ENCODE measurements at regions not wholly inside any gene's neighbourhood (a gene's known extent, or its start where the extent isn't known, plus 50 kb on each side); places are given as distances from the start of the nearest gene placed in this dataset.

DNA sequence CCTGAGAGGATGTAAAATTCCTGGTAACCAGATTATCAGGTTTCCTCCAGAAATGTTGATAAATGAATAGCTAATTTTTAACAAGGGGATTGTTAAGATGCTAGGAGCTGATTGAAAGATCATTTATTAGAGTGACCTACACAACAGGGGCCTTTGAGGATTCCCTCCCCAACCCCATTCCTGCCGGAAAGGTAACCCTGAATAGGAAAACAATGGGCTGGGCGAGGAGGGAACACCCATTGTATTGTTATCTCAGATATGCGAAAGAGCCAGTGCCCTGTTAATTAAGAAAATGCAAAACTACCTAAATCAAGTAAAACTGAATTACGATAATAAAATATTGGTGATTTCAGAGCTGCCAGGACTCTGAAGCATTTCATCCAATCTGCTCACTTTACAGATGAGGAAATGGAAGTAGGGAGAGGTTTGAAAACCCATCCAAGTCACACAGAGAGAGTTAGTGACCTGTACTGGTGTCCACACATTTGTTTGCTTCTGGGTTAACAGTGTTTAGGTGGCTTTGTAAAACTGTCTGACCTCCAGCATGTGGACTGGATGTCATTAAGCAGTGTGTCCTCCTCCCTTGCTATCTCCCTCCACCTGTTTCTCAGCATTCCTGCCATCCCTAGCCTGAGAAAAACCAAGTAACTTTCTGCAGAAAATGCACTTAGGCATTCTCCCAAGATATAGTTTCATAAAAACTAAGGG is 214.8 kb downstream of the TTC6 start:
- no peaks in the 10 kb centered on the region for H4K20me1 ChIP-seq (replicated peaks; ENCODE audit: control insufficient read depth, extremely low read depth, insufficient read depth, low read length)
- FAIRE-seq, result no peak
- H3K9me3 ChIP-seq (replicated peaks; ENCODE audit: control insufficient read depth, insufficient read depth, low read length), result no peaks in the 10 kb centered on the region
- intact Hi-C loops (cut with micrococcal nuclease) (no loop called here), dilution Hi-C loops (cut with MboI; ENCODE audit: extremely low pct_ligation_motif_present, low sequenced_read_pairs) (no loop called here)
- DNase-seq (ENCODE audit: low read depth, low spot score), result no peak
- no peak overlapping the region for H3K9ac ChIP-seq (replicated peaks; ENCODE audit: extremely low read depth, insufficient read depth, low read length)
- H3K4me1 ChIP-seq (ENCODE audit: control insufficient read depth, extremely low read depth, insufficient read depth, low read length), result no peaks in the 10 kb centered on the region
- TF ChIP-seq MYC (IDR thresholded peaks at IDR 0.05; ENCODE audit: low read depth, low read length) (no peak), POLR2A (IDR thresholded peaks at IDR 0.05; ENCODE audit: low read depth, low read length) (no peak), GATA2 (IDR thresholded peaks at IDR 0.05; ENCODE audit: insufficient read depth, insufficient read length, low read depth, low read length) (no peak), JUN (IDR thresholded peaks at IDR 0.05; ENCODE audit: borderline replicate concordance, insufficient read depth, insufficient read length, low read depth) (no peak), EZH2 (IDR thresholded peaks at IDR 0.05; ENCODE audit: borderline replicate concordance, low read depth, low read length, severe bottlenecking) (no peak), POLR2AphosphoS5 (IDR thresholded peaks at IDR 0.05; ENCODE audit: insufficient read depth, low read depth, low read length) (no peak), CTCF (IDR thresholded peaks at IDR 0.05; ENCODE audit: extremely low read depth in 1 of 2, insufficient read depth in 1 of 2, low read depth in 1 of 2, low read length in 2 of 2) (no peak), FOS (IDR thresholded peaks at IDR 0.05; ENCODE audit: borderline replicate concordance, insufficient read depth, low read length) (no peak)
- no peaks in the 10 kb centered on the region for H3K79me2 ChIP-seq (ENCODE audit: control insufficient read depth, insufficient read depth, low read length)
- H3K4me3 ChIP-seq (replicated peaks in 1 of 3; ENCODE audit: insufficient read depth in 1 of 3, low read depth in 1 of 3, low read length in 3 of 3), result no peak overlapping the region
- no TSS peak for BruUV-seq (replicated peaks)
- CTCF ChIA-PET, result no interaction called here
- H3K27me3 ChIP-seq (ENCODE audit: control insufficient read depth in 2 of 2, insufficient read depth in 2 of 2, low read length in 2 of 2), result no peaks in the 10 kb centered on the region
- H3K27ac ChIP-seq (ENCODE audit: insufficient read depth, low read depth, low read length), result no peak overlapping the region
- H3K9me1 ChIP-seq (replicated peaks; ENCODE audit: control insufficient read depth, extremely low read depth, insufficient read depth, low read length), result no peaks in the 10 kb centered on the region
- H3K4me2 ChIP-seq (ENCODE audit: insufficient read depth, low read length), result no peak overlapping the region
- POLR2A ChIA-PET, result no interaction called here
- H2AFZ ChIP-seq (ENCODE audit: low read depth, low read length), result no peak overlapping the region
- H3K36me3 ChIP-seq (ENCODE audit: control insufficient read depth in 2 of 2, extremely low read depth in 1 of 2, insufficient read depth in 2 of 2, low read length in 2 of 2), result no peaks in the 10 kb centered on the region
